Bronchial epithelial cell (primary cell): ENCODE measurements at regions not wholly inside any gene's neighbourhood (a gene's known extent, or its start where the extent isn't known, plus 50 kb on each side); places are given as distances from the start of the nearest gene placed in this dataset.
A peak's percentile ranks its signal among the peaks of the same experiment; 100 is the strongest.

Source experiments
- DNase-seq: peaks from one replicate; pipeline ENCODE4 v3.0.0-alpha.2; 2010; ENCODE audit warnings: low read depth
- FAIRE-seq: peaks from 2 replicates; lab custom pipeline; 2011; peaks lifted over from hg19 to GRCh38; lab: Jason Lieb, UNC
- H3K27me3 ChIP-seq: 2 replicates; pipeline ENCODE4 v1.5.1; 2011; ENCODE audit warnings: low read length; ENCODE audit not compliant: control insufficient read depth, insufficient read depth
- H3K36me3 ChIP-seq: 2 replicates; pipeline ENCODE4 v1.5.1; 2011; ENCODE audit warnings: low read length; ENCODE audit not compliant: control insufficient read depth, insufficient read depth
- H3K4me3 ChIP-seq: 2 replicates; pipeline ENCODE4 v1.5.1; 2011; ENCODE audit warnings: mild to moderate bottlenecking, low read depth, low read length, control low read depth
- CTCF ChIP-seq: IDR thresholded peaks from 2 replicates; pipeline ENCODE4 v1.5.1; 2011; ENCODE audit warnings: mild to moderate bottlenecking, moderate library complexity, low read length, control low read depth, inconsistent platforms; ENCODE audit not compliant: insufficient read depth, severe bottlenecking

DNA sequence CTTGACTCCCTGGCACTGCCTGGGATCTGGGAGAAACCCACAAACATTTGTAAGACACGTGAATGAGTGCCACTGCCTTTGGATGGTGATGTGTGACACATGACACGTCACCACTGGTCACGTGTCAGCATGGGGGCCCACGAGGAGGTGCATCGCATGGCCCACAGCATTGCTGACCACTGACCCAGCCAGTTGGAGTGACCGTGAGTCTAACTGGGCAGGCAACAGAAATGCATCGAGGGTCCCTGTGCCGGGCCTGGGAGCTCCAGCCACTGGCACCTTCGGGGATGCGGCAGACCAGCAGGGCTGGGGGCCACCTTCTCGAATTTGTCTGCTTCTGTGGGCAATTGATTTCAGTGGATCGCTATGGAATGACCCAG is 121.9 kb upstream of the HDAC4 start:
- no peak overlapping the region for H3K4me3 ChIP-seq
- no peak for TF ChIP-seq CTCF
- FAIRE-seq (peak; percentile 7), DNase-seq (no peak)
- H3K27me3 ChIP-seq: no peaks in the 10 kb centered on the region
- H3K36me3 ChIP-seq: no peaks in the 10 kb centered on the region

- no peak for TF ChIP-seq CTCF
- Histone ChIP-seq H3K27me3 (no peaks in the 10 kb centered on the region), H3K4me3 (no peak overlapping the region), H3K36me3 (no peaks in the 10 kb centered on the region)
- FAIRE-seq (no peak), DNase-seq (no peak)
These were observed 121.4 kb upstream of the HDAC4 start for GRCh38 chr2:239522002-239522739.

DNA sequence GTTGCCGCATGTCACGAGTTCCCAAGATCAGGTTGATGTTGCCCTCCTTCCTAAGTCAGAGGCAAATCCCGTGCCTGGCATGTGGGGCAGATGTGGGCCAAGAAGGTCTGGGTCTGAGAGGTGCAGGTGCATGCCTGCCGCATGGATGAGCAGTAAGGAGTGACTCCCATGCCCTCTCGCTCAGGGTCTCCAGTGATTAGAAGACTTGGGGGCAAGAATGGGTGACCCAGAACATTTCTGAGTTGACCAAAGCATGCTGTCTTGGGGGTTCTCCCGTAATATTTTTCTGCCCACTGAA is 120.6 kb upstream of the HDAC4 start:
- no peak for FAIRE-seq
- TF ChIP-seq CTCF: no peak
- no peak overlapping the region for H3K4me3 ChIP-seq
- H3K36me3 ChIP-seq: no peaks in the 10 kb centered on the region
- DNase-seq: no peak
- H3K27me3 ChIP-seq: no peaks in the 10 kb centered on the region

DNA sequence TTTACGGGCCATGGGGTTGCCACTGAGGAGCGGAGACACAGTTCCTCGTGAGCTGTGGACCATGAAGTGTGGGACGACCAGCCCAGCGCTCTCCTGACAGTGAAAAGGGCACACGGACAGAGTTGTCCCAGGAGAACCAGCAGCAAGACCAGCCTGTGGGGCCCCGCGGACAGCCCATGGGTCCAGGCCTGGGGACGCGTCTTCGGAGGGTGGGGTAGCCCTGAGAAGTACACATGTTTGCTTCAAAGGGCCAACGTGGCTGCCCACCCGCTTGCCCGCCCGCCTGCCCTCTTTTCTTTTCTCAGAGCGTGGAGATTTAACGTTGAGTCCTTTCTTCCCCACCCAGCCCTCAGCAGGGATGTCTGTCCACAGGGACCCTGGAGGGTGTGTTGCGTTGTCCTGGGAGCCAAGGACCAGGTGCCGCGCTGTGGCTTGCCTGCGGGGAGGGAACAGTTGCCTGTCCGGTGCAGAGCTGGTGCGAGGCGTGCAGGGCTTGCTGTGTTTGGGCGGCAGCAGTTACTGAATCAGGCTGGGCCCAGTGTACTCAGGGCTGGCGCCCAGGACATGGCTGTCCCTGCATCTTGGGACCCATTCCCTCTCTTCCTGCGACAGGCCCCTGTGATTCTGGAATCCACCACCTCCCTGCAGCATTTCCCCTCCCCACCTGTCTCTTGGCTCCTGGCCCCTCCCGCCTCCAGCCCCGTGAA is 120.1 kb upstream of the HDAC4 start:
- Histone ChIP-seq H3K27me3 (no peaks in the 10 kb centered on the region), H3K36me3 (no peaks in the 10 kb centered on the region), H3K4me3 (no peak overlapping the region)
- FAIRE-seq (no peak), DNase-seq (no peak)
- no peak for TF ChIP-seq CTCF

- no peak overlapping the region for H3K4me3 ChIP-seq
- DNase-seq (no peak), FAIRE-seq (no peak)
- no peak for TF ChIP-seq CTCF
- no peaks in the 10 kb centered on the region for H3K36me3 ChIP-seq
- H3K27me3 ChIP-seq: no peaks in the 10 kb centered on the region
These were observed 119.2 kb upstream of the HDAC4 start for GRCh38 chr2:239519921-239520585.
